ENCODE measurements at regions not wholly inside any gene's neighbourhood (a gene's known extent, or its start where the extent isn't known, plus 50 kb on each side); places are given as distances from the start of the nearest gene placed in this dataset.

- no peaks in the 10 kb centered on the region for H3K9me3 ChIP-seq (ENCODE audit: low read length)
- no peak overlapping the region for H3K4me3 ChIP-seq (ENCODE audit: low read length)
- H3K27ac Mint-ChIP-seq = no peak overlapping the region
- no peak for DNase-seq
- peaks cover 0 to 3% (median 0%) of the 10 kb centered on the region in 5 donors for H3K9me3 Mint-ChIP-seq
- H3K36me3 ChIP-seq (ENCODE audit: insufficient read depth, low read length) = no peaks in the 10 kb centered on the region
- H3K4me1 Mint-ChIP-seq = no peaks in the 10 kb centered on the region
- ChIA-PET POLR2A (no interaction called here), CTCF (no interaction called here)
- no peaks in the 10 kb centered on the region for H3K36me3 Mint-ChIP-seq
- H3K27ac ChIP-seq (ENCODE audit: low read depth, low read length) = no peak overlapping the region
- H3K4me3 Mint-ChIP-seq = no peak overlapping the region
- no peaks in the 10 kb centered on the region for H3K4me1 ChIP-seq (ENCODE audit: insufficient read depth, low read length)
- no peaks in the 10 kb centered on the region for H3K27me3 ChIP-seq (ENCODE audit: insufficient read depth, low read length, poor library complexity, severe bottlenecking)
- H3K27me3 Mint-ChIP-seq = no peaks in the 10 kb centered on the region
Observed at GRCh38 chr3:193049935-193050334, 132.3 kb upstream of the MB21D2 start.

GRCh38 chr3:193051314-193051713 is 133.7 kb upstream of the MB21D2 start:
- H3K9me3 Mint-ChIP-seq = peaks cover 0 to 3% (median 0%) of the 10 kb centered on the region in 5 donors
- no peak for DNase-seq
- H3K4me1 Mint-ChIP-seq = no peaks in the 10 kb centered on the region
- H3K27ac Mint-ChIP-seq = no peak overlapping the region
- Histone ChIP-seq H3K27me3 (ENCODE audit: insufficient read depth, low read length, poor library complexity, severe bottlenecking) (no peaks in the 10 kb centered on the region), H3K36me3 (ENCODE audit: insufficient read depth, low read length) (no peaks in the 10 kb centered on the region), H3K4me3 (ENCODE audit: low read length) (no peak overlapping the region), H3K27ac (ENCODE audit: low read depth, low read length) (no peak overlapping the region), H3K9me3 (ENCODE audit: low read length) (no peaks in the 10 kb centered on the region), H3K4me1 (ENCODE audit: insufficient read depth, low read length) (no peaks in the 10 kb centered on the region)
- no peak overlapping the region for H3K4me3 Mint-ChIP-seq
- H3K27me3 Mint-ChIP-seq = no peaks in the 10 kb centered on the region
- ChIA-PET CTCF (no interaction called here), POLR2A (no interaction called here)
- H3K36me3 Mint-ChIP-seq = no peaks in the 10 kb centered on the region

GRCh38 chr3:193052354-193053045 is 134.8 kb upstream of the MB21D2 start:
- no peak for DNase-seq
- ChIA-PET CTCF (no interaction called here), POLR2A (no interaction called here)
- Histone ChIP-seq H3K4me1 (ENCODE audit: insufficient read depth, low read length) (no peaks in the 10 kb centered on the region), H3K36me3 (ENCODE audit: insufficient read depth, low read length) (no peaks in the 10 kb centered on the region), H3K27ac (ENCODE audit: low read depth, low read length) (no peak overlapping the region), H3K4me3 (ENCODE audit: low read length) (no peak overlapping the region), H3K27me3 (ENCODE audit: insufficient read depth, low read length, poor library complexity, severe bottlenecking) (no peaks in the 10 kb centered on the region), H3K9me3 (ENCODE audit: low read length) (no peaks in the 10 kb centered on the region)
- Mint-ChIP-seq H3K4me1 (no peaks in the 10 kb centered on the region), H3K27me3 (peaks cover 0 to 3% of the 10 kb centered on the region in 2 donors), H3K27ac (no peak overlapping the region), H3K36me3 (no peaks in the 10 kb centered on the region), H3K4me3 (no peak overlapping the region), H3K9me3 (peaks cover 0 to 3% (median 0%) of the 10 kb centered on the region in 5 donors)

- no peaks in the 10 kb centered on the region for H3K4me1 ChIP-seq (ENCODE audit: insufficient read depth, low read length)
- POLR2A ChIA-PET = no interaction called here
- H3K4me3 Mint-ChIP-seq = no peak overlapping the region
- peaks cover 0 to 2% (median 0%) of the 10 kb centered on the region in 5 donors for H3K9me3 Mint-ChIP-seq
- H3K36me3 Mint-ChIP-seq = no peaks in the 10 kb centered on the region
- H3K4me3 ChIP-seq (ENCODE audit: low read length) = no peak overlapping the region
- no peaks in the 10 kb centered on the region for H3K36me3 ChIP-seq (ENCODE audit: insufficient read depth, low read length)
- no peak overlapping the region for H3K27ac Mint-ChIP-seq
- H3K27me3 ChIP-seq (ENCODE audit: insufficient read depth, low read length, poor library complexity, severe bottlenecking) = no peaks in the 10 kb centered on the region
- no peak overlapping the region for H3K27ac ChIP-seq (ENCODE audit: low read depth, low read length)
- no peak for DNase-seq
- peaks cover 0 to 3% of the 10 kb centered on the region in 2 donors for H3K27me3 Mint-ChIP-seq
- no peaks in the 10 kb centered on the region for H3K9me3 ChIP-seq (ENCODE audit: low read length)
- CTCF ChIA-PET = no interaction called here
- no peaks in the 10 kb centered on the region for H3K4me1 Mint-ChIP-seq
Observed at GRCh38 chr3:193053046-193053435, 135.4 kb upstream of the MB21D2 start.

GRCh38 chr3:193055352-193055751 is 137.7 kb upstream of the MB21D2 start:
- Histone ChIP-seq H3K4me1 (ENCODE audit: insufficient read depth, low read length) (no peaks in the 10 kb centered on the region), H3K9me3 (ENCODE audit: low read length) (no peaks in the 10 kb centered on the region), H3K36me3 (ENCODE audit: insufficient read depth, low read length) (no peaks in the 10 kb centered on the region), H3K27ac (ENCODE audit: low read depth, low read length) (no peak overlapping the region), H3K27me3 (ENCODE audit: insufficient read depth, low read length, poor library complexity, severe bottlenecking) (no peaks in the 10 kb centered on the region), H3K4me3 (ENCODE audit: low read length) (no peak overlapping the region)
- H3K9me3 Mint-ChIP-seq = no peaks in the 10 kb centered on the region
- ChIA-PET POLR2A (no interaction called here), CTCF (no interaction called here)
- peaks cover 0 to 3% of the 10 kb centered on the region in 2 donors for H3K27me3 Mint-ChIP-seq
- no peak overlapping the region for H3K27ac Mint-ChIP-seq
- DNase-seq = no peak
- no peak overlapping the region for H3K4me3 Mint-ChIP-seq
- no peaks in the 10 kb centered on the region for H3K4me1 Mint-ChIP-seq
- no peaks in the 10 kb centered on the region for H3K36me3 Mint-ChIP-seq

- ChIA-PET POLR2A (no interaction called here), CTCF (no interaction called here)
- no peak overlapping the region for H3K27ac Mint-ChIP-seq
- no peak overlapping the region for H3K4me3 ChIP-seq (ENCODE audit: low read length)
- H3K36me3 ChIP-seq (ENCODE audit: insufficient read depth, low read length) = no peaks in the 10 kb centered on the region
- H3K27ac ChIP-seq (ENCODE audit: low read depth, low read length) = no peak overlapping the region
- no peaks in the 10 kb centered on the region for H3K27me3 ChIP-seq (ENCODE audit: insufficient read depth, low read length, poor library complexity, severe bottlenecking)
- no peaks in the 10 kb centered on the region for H3K4me1 ChIP-seq (ENCODE audit: insufficient read depth, low read length)
- DNase-seq = no peak
- no peak overlapping the region for H3K4me3 Mint-ChIP-seq
- H3K27me3 Mint-ChIP-seq = peaks cover 0 to 3% of the 10 kb centered on the region in 2 donors
- no peaks in the 10 kb centered on the region for H3K9me3 ChIP-seq (ENCODE audit: low read length)
- no peaks in the 10 kb centered on the region for H3K36me3 Mint-ChIP-seq
- H3K9me3 Mint-ChIP-seq = peaks cover 0 to 2% (median 0%) of the 10 kb centered on the region in 5 donors
- H3K4me1 Mint-ChIP-seq = no peaks in the 10 kb centered on the region
Observed at GRCh38 chr3:193057616-193058015, 140.0 kb upstream of the MB21D2 start.

GRCh38 chr3:193060748-193061546 is 143.3 kb upstream of the MB21D2 start:
- Histone ChIP-seq H3K27ac (ENCODE audit: low read depth, low read length) (no peak overlapping the region), H3K36me3 (ENCODE audit: insufficient read depth, low read length) (no peaks in the 10 kb centered on the region), H3K4me1 (ENCODE audit: insufficient read depth, low read length) (no peaks in the 10 kb centered on the region), H3K27me3 (ENCODE audit: insufficient read depth, low read length, poor library complexity, severe bottlenecking) (no peaks in the 10 kb centered on the region), H3K9me3 (ENCODE audit: low read length) (no peaks in the 10 kb centered on the region), H3K4me3 (ENCODE audit: low read length) (no peak overlapping the region)
- ChIA-PET POLR2A (no interaction called here), CTCF (no interaction called here)
- Mint-ChIP-seq H3K36me3 (no peaks in the 10 kb centered on the region), H3K9me3 (peaks cover 0 to 2% (median 0%) of the 10 kb centered on the region in 5 donors), H3K4me3 (no peak overlapping the region), H3K27ac (no peak overlapping the region), H3K27me3 (peaks cover 0 to 6% of the 10 kb centered on the region in 2 donors), H3K4me1 (no peaks in the 10 kb centered on the region)
- DNase-seq = no peak

- Histone ChIP-seq H3K36me3 (ENCODE audit: insufficient read depth, low read length) (no peaks in the 10 kb centered on the region), H3K27ac (ENCODE audit: low read depth, low read length) (no peak overlapping the region), H3K4me3 (ENCODE audit: low read length) (no peak overlapping the region), H3K27me3 (ENCODE audit: insufficient read depth, low read length, poor library complexity, severe bottlenecking) (no peaks in the 10 kb centered on the region), H3K9me3 (ENCODE audit: low read length) (no peaks in the 10 kb centered on the region), H3K4me1 (ENCODE audit: insufficient read depth, low read length) (no peaks in the 10 kb centered on the region)
- Mint-ChIP-seq H3K4me1 (no peaks in the 10 kb centered on the region), H3K9me3 (peaks cover 0 to 4% (median 0%) of the 10 kb centered on the region in 5 donors), H3K4me3 (no peak overlapping the region), H3K27ac (no peak overlapping the region), H3K27me3 (no peaks in the 10 kb centered on the region), H3K36me3 (no peaks in the 10 kb centered on the region)
- CTCF ChIA-PET = no interaction called here
- no peak for DNase-seq
- POLR2A ChIA-PET = no interaction called here
Observed at GRCh38 chr3:193068365-193068764, 150.7 kb upstream of the MB21D2 start.
